ENCODE measurements at regions not wholly inside any gene's neighbourhood (a gene's known extent, or its start where the extent isn't known, plus 50 kb on each side); places are given as distances from the start of the nearest gene placed in this dataset.
"Not testable (repeated sequence)": the region's sequence is repeated elsewhere in the genome, so short reads cannot be mapped to it uniquely, and the experiment has no call there.

DNA sequence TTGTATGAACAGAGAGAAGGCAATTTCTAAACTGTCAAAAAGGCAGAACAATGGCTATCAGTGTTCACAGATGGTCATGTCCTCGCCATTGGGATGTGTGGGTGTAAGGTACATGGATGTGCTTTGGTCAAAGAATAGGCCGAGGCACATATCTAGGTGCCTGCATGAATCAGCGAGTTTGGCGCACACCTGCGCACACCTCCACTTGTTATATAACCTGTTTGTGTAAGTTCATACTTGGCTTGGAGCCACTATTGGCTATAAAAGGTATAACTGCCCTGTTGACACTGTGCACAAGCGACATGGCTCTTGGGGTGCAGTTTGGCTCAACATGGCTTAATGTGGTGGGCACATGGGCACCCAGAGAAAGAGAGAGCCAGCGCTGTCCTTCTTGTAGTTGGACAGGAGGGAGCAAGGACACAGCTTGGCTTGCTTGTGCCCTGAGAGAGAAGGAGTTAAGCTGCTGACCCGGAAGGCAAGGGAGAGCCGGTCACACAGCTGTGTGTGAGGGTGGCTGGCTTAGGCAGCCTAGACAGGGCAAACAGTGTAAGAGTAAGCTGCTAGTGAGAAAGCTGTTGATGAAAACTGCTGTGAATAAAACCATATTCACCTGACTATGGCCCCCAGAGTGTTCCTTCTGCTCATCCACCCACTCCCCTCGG lies 499.1 kb downstream of the KCNJ2 start:
- DNase-seq: no peak

DNA sequence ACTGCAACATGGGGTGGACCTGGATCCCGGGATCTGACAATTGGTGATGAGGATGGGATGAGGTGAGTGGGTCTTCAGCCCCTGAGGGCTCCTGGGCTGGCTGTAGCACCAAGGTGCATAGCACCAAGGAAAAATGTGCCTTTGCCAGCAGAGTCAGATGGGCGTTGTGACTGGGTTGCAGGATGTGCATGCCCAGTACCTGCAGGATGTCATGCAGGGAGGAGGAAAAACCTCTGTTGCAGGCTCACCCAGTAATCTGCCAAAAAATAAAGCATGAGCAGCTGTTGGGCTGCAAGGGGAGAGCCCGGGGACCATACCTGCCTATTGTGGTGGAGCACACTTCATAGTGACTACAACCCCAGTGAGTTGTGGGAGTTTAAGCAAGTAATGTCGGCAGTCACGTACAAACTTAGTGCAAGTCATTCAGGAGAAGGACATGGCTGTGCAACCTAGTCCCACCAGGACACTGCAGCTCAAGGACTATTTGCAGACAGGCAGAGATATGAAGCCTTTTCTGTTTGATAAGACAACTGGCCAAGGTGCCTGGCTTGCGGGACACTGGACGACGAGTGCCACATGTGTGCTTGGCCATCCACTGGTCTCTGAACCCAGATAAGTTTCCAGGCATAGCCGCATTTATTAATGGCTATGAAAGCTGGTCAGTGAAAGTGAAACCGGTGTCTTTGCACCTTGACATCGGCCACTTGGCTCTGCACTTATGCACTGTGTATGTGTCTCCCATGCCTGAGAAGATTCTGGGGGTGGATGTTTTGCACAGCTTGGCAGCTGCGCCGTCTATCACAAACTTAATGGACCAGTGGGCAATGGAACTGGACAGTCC lies 499.8 kb downstream of the KCNJ2 start:
- DNase-seq: no peak

DNA sequence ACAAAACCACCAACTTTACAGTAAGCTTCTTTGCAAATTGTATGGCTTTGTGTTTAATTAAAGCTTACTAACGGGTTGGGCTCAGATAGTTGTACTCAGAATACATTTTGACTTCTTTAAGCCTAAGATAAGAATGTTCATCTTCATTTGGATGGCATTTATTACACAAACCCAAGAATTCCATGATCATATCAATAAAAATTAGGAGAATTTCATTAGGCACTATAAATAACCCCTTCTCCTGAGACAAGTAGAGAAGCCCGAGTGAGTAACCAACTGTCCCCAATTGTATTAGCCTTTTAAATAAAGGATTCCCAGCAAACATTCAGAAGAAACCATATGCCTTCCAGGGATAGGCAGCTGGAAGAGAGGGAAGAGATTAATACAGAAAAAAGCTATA lies 504.7 kb downstream of the KCNJ2 start:
- DNase-seq: no peak

DNA sequence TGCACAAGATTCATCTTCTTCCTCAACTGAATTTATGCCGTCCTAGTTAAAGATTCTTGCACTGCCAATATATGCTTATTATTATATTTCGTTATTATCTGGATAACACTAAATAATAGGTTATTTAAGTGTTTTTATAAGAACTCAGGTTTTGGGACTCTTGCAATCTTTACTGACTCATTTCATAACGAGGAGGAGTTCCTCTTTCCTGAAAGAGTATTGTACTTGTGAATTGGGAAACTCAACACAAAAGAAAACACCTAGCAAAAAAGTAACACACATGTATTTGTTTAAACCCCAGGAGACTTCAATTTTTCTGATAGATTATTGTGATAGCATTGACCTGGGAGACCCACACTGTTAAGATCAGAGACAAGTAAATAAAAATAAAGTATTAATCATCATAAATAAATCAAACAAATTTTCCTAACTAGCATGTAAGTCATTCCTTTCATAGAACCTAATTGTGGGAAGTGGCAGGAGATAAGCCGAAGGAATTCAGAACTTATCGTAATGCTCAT lies 505.8 kb downstream of the KCNJ2 start:
- DNase-seq: no peak

DNA sequence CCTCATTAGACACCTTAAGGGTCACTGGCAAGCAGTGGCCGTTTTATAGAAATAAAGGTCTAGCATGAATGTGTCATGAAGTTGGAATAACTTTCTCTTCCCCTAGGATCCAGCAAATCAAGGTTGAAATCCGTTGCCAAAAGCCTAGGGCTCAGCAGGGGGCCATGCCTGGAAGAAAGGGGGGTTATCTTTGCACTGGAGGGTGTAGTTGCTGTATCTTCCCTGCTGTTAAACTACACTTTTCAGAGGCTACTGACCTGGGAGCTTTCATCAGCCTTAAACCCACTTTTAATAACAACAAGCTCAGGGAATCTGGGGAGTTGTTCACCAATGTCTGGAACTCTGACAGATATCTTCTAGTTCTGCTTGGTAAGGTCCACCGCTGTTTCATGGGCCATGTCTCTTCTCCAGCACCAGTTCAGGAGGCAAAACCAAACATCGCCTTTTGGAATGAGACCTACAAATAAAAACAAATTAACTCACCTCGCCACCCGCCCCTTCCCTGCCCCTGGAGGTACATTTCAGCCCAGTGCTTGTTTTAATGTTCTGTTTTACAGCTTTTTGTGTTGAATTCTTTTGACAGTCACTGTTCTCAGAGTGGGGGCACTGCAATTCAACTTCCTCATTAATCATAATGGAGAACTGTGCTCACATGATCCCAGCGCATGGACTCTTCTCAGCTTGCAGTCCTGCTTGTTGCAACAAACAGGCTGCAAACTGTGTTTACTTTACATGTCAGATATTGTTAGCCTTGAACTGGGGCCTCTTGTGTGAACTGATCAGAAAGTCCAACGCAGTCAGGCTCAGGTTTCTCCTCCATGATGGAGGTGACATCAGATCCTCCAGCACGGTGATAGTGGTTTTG lies 508.7 kb downstream of the KCNJ2 start:
- no peak for DNase-seq

DNA sequence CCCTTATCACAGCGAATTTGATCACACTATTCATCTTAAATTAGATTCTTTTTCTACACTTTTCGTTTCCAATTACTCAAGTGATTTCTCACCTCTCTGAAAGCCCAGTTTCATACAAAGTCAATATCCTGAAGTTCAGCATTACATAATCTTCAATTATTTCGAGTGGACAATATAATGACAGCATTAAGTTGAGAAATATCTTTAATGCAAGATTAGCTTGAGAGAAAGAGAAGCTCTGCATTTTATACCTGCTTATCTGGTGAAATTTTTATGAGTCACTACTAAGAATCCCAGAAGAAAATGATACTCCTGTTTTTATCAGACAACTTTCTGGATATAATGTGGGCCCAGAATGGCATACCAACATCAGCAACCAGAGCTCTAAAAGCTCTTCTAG lies 509.6 kb downstream of the KCNJ2 start:
- DNase-seq: no peak

DNA sequence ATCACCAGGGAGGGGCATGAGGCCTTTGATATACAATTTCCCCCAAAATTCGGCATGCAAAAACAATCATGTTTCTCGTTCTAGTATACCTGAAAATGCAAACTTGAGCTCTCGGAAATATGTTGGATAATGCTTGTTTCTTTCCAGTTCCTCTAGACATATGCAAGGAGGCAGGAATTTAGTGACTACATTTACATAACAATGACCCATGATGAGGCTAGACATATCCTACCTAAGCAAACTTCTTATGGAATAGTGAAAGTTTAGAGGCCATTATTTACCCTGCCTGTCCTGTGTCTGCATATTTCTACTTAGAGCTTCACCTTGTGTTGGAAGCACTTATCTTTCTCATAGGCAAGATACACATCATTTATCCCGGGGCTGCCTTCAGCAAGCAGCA lies 514.6 kb downstream of the KCNJ2 start:
- DNase-seq: no peak

DNA sequence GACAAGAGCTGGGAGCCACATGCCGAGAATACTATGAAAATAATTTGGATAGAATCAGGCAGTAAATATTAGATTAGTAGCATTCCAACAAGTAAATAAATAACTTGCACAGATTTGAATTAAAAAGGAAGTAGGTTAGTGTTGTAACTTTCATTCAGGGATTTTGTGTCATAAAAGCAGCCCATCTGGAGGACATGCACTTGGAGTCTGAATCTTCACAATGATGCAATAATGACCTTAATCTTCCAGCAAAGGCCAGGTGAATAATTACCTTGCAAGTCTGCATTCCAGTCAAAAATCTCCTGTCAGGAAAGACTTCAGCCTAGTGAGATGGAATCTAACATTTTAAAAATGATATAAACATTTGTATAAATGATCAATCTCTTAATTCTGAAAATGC lies 518.1 kb downstream of the KCNJ2 start:
- no peak for DNase-seq

DNA sequence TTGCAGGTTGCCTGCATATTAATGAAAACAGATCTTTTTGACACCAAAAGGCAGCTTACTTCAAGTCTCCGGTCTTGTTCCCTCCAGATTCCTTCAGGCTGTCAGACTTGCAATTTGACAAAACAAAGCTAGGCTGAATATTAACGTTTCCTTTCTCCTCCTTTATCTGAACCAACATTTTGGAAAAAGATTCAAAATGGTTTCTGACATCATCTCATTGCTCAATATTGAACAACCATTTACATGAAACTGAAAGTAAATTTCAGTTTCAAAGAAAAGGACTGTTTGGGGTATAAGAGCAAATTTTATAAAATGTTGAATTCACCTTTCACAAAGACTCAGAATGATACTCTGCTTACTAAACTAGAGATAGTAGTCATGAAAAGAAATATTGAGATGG lies 521.8 kb downstream of the KCNJ2 start:
- no peak for DNase-seq

DNA sequence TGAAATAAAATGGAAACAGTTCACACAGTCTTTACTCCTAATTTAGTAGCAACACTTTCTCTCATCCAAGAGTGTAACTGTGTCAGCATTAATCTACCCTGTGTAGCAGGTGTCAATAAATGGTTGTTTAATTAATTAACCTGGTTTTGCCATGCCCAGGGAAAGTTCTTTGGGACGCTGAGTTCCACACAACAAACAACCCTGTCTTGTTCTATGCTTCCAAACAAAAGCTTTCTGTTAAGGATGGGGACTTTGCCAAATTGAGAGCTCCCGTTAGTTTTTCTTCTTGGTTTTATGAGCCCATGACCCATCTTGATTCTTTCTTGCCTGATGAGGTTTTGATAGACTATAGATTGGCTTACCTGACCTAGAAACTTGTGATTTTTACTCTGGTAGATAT lies 530.1 kb downstream of the KCNJ2 start:
- DNase-seq: no peak

DNA sequence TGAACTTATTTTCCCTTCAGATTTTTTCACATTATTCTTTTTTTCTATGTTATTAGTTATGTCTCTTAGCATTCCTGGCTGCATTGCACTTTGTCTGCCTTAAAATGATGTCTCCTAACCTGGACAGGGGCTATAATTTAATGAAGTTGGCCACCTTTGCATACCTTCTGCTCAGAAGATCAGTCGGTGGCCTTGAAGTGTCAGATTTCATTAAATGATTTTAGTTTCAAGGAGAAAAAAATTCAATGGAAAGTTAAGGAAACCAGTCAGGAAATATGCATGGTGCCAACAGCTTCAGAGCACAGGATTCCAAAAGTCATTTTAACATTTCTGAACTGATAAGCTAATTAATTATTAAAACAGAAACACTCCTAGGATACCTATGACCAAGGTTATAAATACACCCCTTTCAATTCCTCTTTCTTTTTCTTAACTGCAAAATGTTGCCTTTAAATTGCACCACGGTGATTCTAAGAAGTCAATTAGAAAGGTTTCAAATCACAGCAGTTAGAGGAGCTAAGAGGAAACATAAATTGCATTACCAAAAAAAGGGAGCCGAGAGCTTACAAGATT lies 533.4 kb downstream of the KCNJ2 start:
- DNase-seq: no peak

DNA sequence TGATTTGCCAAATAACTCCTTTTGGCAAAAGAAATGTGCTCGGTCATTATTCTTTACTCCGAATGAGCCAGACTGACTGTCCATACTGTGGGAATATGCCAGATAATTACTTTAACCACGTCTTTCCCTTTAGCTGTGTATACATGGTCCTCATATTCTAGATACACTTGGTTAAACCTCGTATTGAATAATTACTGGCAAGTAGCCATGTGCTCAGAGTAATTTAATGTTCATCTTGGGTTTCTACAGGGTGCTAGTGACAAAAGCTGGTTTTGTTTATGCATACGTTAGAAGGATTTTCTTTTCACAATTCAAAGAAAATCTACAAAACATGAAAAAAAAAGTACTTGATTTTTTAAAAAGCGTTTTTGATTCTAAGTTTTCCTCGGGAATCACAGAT lies 540.3 kb downstream of the KCNJ2 start:
- DNase-seq: no peak

DNA sequence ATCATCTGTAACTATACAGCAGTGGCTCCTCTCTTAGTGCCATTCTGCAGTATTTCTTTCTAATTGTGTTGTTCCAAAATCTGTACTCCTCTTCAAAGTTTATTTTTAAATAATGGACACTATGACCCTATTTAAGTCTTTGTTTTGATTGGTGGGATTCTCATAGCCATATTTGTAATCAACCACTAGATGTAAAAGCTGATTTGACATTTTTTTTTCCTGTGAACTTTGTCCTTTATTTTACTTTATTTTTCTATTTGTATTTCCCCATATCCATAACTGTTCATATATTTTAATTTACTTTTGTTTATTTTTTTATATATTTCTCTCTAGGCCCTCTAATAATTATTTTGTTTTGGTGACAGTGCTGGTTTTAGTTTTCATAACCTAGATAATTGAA lies 544.4 kb downstream of the KCNJ2 start:
- DNase-seq: no peak

DNA sequence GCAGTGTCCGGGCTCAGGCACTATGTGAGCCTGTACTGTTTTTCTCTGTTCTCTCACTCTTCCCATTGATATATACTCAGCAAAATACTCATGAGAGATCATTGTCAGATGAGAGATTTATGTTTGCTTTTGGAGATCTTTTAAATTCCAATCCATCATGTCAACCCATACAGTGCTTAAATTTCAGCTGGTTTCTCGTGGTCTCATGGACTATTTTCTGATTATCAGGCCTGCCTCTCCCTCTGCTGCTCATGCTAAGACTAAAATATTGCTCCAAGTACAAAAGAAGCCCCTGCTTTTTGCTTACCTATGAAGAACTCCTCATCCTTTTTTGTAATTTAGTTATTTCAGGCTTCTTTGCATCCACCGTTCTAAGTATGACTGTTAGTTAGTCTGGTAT lies 547.2 kb downstream of the KCNJ2 start:
- no peak for DNase-seq

DNA sequence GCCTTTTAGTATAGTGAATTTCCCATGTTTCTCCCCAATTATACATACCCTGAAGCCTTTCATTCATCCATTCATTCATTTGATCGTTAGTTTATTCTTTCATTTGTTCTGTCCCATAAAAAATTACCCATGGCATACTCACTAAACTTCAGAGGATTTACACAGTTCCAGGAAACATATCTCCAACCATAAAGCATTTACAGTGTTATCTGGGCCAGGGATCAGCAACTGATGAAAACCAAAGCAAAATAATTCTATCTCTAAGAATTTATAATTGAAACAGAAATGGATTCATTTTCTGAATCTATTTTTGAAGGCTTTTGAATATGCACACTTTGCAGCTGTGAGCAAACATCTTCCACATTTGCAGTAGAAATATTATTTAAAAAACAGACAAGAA lies 547.7 kb downstream of the KCNJ2 start:
- no peak for DNase-seq

DNA sequence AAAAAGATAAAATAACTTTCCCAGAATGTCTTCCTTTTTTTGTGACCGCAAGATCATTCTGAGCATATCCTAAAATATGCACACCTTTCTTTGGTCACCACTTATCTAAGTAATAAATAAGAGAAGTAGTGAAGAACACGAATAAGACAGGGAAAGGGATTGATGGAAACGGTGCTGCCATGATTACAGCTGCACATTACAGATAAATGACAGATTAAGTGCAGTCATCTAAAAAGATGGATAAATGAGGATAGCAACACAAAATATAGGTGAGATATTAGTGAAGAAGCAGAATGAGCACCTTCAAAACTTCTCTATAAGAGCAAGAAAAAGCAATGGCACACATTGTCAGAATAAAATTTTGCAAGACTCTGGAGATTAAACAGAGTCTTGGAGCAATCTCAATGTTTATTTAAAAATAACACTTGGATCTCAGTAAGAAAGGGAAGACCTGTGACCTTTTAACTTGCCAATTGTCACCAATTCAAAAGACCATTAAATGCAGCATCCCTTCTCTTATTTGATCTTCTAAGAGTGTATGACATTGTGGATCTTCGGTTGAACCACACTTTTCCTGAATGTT lies 567.1 kb downstream of the KCNJ2 start:
- no peak for DNase-seq

DNA sequence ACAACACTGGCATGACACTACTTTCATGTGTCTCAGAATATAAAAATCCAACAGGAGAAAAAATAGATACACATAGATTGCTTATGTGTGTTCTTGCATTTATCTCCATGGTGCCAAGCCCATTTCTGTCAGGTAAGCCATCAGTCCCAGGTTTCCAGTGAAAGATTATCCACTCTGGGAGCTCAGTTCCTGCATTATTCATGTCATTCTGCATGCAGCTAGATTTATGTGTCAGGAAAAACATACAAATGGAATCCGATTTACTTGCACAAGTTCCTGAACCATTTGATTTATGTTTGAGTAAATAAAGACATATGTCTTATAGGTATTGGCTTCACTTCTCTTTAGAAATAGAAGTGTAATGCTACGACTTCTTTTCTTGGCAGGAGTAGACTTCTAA lies 569.7 kb downstream of the KCNJ2 start:
- no peak for DNase-seq

DNA sequence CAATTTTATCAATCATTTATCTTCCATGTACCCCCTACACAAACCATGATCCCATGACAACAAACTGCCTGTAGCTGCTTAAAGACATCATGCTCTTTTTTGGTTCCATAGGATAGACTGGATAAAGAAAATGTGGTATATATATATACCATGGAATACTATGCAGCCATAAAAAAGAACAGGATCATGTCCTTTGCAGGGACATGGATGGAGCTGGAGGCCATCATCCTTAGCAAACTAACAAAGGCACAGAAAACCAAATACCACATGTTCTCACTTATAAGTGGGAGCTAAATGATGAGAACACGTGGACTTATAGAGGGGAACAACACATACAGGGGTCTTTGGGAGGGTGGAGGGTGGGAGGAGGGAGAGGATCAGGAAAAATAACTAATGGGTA lies 577.2 kb downstream of the KCNJ2 start:
- DNase-seq: not testable (repeated sequence)

DNA sequence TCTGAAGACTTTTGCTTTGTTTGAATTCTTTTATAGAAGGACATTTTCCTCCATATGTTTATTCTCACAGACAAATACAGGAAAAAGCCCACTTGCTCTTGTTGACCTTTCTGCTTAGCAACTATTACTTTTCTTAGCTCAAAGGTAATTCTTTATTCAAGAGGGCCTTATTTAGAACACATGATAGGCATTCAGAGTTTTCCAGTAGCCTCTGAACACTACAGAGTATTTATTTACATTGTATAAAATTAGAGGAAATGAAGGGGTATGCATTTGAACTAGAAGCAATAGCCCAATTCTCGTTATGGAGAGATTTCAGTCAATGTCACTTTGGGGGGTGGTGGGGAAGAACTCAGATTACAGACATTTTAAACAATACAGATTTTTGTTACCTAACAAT lies 581.7 kb downstream of the KCNJ2 start:
- no peak for DNase-seq

DNA sequence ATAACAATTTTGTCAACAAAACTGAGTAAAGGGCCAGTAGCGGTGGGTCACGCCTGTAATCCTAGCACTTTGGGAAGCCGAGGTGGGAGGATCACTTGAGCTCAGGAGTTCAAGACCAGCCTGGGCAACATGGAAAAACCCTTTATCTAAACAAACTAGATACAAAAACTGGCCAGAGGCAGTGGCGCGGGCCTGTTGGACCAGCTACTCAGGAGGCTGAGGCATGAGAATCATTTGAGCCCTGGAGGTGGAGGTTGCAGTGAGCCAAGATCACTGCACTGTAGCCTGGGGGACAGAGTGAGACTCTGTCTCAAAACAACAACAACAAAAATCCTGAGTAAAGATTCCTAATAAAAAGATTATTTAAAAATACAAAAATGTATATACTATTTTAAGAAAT lies 583.1 kb downstream of the KCNJ2 start:
- not testable (repeated sequence) for DNase-seq

DNA sequence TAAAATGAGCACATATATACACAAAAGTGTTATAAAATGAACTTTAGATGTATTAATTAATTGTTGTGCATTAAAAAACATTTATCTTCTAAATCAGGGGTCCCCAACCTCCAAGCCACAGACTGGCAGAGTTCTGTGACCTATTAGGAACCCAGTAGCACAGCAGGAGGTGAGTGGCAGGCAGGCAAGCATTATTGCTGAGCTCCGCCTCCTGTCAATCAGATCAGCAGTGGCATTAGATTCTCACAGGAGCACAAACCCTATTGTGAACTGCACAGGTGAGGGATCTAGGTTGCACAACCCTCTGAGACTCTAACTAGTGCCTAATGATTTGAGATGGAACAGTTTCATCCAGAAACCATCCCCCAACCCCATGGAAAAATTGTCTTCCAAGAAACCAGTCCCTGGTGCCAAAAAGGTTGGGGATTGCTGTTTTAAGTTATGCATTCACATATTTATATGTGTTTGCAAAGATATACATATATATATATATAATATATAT lies 583.7 kb downstream of the KCNJ2 start:
- no peak for DNase-seq

DNA sequence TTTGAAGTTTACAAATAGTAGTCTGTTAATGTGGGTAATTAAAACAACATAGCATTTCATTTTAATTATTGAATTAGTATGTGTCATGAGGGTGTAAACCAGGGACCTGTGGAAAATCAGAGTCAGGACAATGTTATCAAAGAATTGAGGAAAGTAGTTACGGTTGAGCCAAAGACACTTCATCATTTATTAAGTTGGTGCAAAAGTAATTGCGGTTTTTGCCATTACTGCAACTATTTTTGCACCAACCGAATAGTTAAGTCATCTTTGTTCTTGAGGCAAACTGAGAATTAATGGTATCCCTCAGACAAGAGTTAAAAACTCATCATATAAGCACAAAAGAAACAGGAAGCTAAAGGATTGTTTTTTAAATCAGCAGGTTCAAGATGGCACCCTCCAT lies 593.7 kb downstream of the KCNJ2 start:
- DNase-seq: no peak

All from NCI-H1048 (cell line).